Islet precursor cell (in vitro differentiated cells): ENCODE measurements at regions not wholly inside any gene's neighbourhood (a gene's known extent, or its start where the extent isn't known, plus 50 kb on each side); places are given as distances from the start of the nearest gene placed in this dataset.
"Not testable (repeated sequence)": the region's sequence is repeated elsewhere in the genome, so short reads cannot be mapped to it uniquely, and the experiment has no call there.

ENCODE experiments used
- DNase-seq: peaks from one replicate; pipeline ENCODE4 v3.0.0-alpha.2; 2018

DNA sequence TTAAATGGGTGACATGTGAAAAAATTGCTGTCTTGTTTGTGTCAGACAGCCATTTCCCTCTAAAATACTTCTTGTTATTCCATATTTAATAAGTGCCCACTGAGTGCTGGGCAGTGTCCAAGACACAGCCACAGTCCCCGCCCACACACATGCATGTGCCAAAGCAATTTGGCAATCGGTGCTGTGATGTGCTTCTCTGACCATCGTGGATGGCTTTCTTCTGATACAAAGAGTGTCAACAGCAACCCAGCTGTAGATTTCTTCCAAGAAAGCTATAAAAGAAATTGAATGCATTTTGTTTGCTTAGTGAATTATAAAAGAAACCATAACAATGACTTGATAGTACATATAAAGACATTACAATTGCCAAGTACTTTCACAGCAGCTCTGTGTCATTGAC lies 140.5 kb upstream of the ATXN1 start:
- no peak for DNase-seq

GRCh38 chr6:16901306-16901705 lies 140.0 kb upstream of the ATXN1 start:
- no peak for DNase-seq

DNA sequence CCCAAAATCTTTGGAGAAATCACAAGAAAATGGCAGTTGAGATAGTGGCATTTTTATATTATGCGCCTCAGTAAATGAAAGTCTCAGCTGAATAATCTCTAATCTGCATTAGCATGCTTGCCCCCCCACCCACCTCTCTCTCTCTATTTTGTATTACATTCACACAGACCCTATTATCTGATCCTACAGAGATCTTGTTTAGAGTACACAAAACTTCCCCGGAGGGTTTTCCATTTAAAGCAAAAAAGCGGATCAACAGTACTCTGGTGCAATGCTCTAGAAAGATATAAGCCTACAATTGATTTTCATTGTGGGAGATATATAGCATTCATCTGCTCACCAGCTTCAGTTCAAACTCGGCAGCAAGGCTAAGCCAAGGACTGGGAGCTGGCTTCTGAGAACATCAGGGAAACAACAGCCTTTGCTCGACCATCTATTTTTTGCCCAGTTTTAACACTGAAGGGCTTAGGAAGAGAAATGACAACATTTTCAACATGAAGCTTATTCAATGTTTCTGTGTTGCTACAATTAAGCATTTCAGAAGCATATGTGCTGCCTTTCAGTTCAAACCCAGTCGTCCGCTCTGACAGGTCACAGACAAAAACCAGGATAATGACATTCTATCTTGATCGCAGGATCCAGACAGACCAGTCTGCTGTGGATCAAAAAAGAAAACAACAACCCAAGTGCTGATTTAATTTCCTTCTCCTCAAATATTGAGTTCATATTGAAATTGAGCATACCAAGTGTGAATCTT lies 137.6 kb upstream of the ATXN1 start:
- no peak for DNase-seq

GRCh38 chr6:16897669-16898068 lies 136.4 kb upstream of the ATXN1 start:
- no peak for DNase-seq

- no peak for DNase-seq
These were observed 133.0 kb upstream of the ATXN1 start for GRCh38 chr6:16894301-16894700.

DNA sequence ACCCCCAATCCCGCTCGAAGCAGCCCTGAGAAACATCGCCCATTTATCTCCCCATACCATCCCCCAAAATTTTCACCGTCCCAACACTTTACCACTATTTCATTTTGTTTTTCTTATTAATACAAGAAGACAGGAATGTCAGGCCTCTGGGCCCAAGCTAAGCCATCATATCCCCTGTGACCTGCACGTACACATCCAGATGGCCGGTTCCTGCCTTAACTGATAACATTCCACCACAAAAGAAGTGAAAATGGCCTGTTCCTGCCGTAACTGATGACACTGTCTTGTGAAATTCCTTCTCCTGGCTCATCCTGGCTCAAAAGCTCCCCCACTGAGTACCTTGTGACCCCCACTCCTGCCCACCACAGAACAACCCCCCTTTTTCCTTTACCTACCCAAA lies 129.8 kb upstream of the ATXN1 start:
- DNase-seq, result not testable (repeated sequence)

GRCh38 chr6:16885411-16886160 lies 124.3 kb upstream of the ATXN1 start:
- no peak for DNase-seq

DNA sequence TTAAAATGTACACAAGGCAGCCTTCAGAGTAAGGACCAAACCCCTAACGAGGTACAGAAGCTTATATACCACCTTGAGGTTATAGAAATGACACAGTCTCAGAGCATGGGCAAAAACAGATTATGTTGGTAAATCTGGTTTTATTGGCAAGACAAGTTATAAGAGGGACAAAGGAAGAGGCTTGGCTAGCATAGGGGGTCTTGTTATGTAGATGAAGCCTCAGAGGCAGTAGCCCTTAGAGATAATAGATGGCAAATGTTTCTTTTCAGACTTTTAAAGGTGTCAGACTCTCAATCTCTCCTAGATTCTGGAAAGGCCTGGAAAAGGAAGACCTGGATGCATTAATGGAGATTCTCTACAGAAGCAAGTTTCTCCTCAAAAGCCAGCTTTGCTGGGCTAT lies 123.3 kb upstream of the ATXN1 start:
- no peak for DNase-seq

DNA sequence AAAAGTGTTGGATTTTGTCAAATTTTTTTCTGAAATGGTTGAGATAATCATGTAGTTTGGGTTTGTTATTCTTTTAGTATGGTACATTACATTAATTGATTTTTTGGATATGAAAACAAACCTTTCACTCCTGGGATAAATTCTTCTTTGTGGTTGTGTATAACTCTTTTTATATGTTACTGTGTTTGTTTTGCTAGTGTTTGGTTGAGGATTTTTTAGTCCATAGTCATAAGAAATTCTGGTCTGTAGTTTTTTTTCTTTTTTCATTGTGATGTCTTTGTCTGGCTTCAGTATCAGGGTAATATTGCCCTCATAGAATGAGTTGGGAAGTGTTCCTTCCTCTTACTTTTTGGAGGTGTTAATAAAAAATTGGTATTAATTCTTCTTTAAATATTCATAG lies 122.2 kb upstream of the ATXN1 start:
- DNase-seq, result no peak

GRCh38 chr6:16882230-16882629 lies 121.0 kb upstream of the ATXN1 start:
- no peak for DNase-seq

DNA sequence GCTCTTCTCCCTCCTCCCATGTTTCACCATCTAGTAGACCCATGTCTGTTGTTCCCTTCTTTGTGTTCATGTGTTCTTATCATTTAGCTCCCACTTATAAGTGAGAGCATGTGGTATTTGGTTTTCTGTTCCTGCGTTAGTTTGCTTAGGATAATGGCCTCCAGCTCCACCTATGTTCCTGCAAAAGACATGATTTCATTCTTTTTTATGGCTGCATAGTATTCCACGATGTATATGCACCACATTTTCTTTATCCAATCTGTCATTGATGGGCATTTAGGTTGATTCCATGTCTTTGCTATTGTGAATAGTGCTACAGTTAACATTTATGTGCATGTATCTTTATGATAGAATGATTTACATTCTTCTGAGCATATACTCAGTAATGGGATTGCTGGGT lies 115.6 kb upstream of the ATXN1 start:
- DNase-seq, result not testable (repeated sequence)

DNA sequence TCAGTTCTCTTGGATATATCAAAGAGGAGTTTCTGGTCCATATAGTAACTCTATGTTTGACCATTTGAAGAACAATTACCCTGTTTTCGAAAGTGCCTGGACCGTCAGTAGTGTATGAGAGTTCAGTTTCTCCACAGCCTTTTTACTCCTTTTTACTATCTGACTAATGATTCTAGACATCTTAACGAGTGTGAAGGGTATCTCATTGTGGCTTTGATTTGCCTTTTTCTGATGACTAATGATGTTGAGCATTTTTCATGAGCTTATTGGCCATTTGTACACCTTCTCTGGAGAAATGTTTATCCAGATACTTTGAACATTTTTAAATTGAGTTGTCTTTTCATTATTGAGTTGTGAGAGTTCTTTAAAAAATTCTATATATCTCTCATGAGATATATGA lies 114.9 kb upstream of the ATXN1 start:
- no peak for DNase-seq

DNA sequence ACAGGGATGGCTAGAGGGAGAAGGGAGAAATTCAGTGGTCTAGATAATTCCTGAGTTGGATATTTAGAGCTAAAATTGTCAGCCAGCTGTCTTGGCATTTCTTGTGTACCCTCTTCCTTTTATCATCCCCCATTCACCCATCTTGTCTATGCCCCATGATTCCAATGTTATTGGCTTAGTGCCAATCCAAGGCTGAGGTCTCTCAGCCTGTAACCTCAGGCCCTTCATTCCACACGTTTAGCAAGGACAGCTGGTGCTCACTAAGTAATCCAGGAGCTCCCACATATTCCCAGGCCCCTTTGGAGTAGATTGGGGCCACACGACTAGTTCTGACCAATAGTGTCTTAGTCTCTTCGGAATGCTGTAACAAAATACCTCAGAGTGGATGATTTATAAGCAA lies 112.4 kb upstream of the ATXN1 start:
- DNase-seq, result no peak

GRCh38 chr6:16872543-16873235 lies 111.4 kb upstream of the ATXN1 start:
- DNase-seq, result no peak

GRCh38 chr6:16871047-16871446 lies 109.8 kb upstream of the ATXN1 start:
- DNase-seq, result no peak

DNA sequence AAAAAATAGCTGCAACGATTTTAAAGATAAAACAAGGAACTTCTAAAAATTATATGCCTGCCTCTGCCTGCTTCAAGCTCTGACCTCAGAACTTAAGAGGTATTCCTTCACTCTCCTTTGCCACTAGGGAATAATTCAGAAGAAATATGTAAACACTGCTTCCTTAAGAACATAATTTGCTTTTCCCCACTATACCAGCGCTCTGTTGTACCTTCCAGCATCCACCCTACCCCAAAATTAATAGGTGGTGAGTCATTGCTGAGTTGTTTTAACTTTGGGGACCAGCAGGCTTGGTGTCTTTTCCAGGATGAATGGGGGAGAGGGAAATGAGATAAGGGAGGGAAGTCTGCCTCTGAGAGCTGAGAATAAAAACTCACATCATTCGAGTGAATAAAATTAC lies 107.7 kb upstream of the ATXN1 start:
- DNase-seq, result no peak

DNA sequence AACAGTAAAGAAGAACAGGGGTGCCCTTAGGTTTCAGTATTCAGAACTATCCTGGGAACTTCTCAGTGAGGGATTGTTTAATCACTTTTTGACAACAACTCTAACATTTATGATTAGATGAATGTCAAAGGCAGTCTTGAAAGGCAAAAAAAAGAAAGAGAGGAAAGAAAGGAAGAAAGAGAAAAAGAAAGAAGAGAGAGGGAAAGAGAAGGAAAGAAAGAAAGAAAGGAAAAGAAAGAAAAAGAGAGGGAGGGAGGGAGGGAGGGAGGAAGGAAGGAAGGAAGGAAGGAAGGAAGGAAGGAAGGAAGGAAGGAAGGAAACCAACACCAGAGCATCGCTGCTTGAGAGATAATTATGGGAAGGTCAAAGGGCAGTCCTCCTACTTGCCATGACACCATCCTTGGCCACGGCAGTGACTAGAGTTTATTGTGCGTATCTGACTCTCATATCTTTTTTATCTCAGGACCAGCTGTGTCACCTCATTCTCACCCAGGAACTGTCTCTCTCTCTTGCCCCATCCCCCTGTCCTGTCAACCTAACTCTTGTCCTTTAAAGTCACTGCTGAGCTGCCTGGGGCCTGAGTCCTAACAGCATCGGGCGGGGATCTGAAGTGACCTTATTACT lies 96.8 kb upstream of the ATXN1 start:
- DNase-seq, result no peak

GRCh38 chr6:16855460-16855859 lies 94.2 kb upstream of the ATXN1 start:
- no peak for DNase-seq

GRCh38 chr6:16854986-16855385 lies 93.7 kb upstream of the ATXN1 start:
- no peak for DNase-seq

DNA sequence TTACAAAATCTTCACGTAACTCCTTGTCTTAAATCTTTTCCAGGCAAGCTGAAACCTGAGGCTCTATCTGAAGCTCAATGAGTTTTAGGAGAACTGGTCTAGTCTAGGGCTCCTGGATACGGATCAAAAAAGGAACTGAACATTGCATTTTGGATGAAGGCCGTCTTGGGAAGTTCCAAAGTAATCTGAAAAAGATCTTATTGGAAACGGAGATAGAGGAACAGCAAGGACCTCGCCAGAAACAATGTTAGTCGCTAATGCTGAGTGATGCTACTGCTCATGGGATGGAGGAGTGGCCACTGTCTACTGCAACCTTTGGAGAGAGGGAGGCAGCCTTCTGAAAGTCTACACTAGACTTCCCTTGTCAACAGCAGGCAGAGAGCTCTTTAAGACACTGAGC lies 91.4 kb upstream of the ATXN1 start:
- no peak for DNase-seq

GRCh38 chr6:16851758-16852157 lies 90.5 kb upstream of the ATXN1 start:
- no peak for DNase-seq

- DNase-seq, result no peak
These were observed 89.8 kb upstream of the ATXN1 start for GRCh38 chr6:16851044-16851540.

DNA sequence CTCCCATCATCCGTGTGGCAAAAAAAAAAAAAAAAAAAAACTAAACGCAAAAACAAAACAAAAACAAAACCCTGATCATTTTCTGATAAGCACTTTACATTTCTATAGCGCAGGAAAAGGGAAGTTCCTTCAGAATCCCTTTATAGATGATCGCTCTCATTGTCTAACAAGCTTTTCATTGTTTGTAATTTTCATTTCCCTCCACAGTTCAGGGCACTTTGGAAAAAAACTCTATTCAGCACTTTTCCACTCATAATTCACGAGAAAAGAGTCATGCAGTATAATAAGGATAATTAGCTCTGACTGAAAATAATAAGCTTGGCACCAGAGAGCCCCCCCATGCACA lies 89.4 kb upstream of the ATXN1 start:
- no peak for DNase-seq
